BJ (cell line): ENCODE measurements at regions not wholly inside any gene's neighbourhood (a gene's known extent, or its start where the extent isn't known, plus 50 kb on each side); places are given as distances from the start of the nearest gene placed in this dataset.
A peak's percentile ranks its signal among the peaks of the same experiment; 100 is the strongest.

Experiments used
- CTCF ChIA-PET: fragments of 350-600 bp; formaldehyde crosslinking; extraction: SDS; loops from one replicate; lab custom pipeline; 2021; ENCODE audit warnings: antibody characterized with exemption, inconsistent platforms; lab: Yijun Ruan, JAX
- POLR2A ChIA-PET: fragments of 300-600 bp; sonication (Branson Sonifier 250); formaldehyde crosslinking; extraction: SDS; loops from one replicate; lab custom pipeline; 2021; ENCODE audit warnings: antibody characterized with exemption; lab: Charles Lee
- DNase-seq: peaks from one replicate; pipeline ENCODE4 v3.0.0-alpha.2; 2011; ENCODE audit warnings: low read depth
- H3K27me3 ChIP-seq: 2 replicates; pipeline ENCODE4 v1.6.0; 2011; ENCODE audit warnings: low read length; ENCODE audit not compliant: control insufficient read depth, insufficient read depth
- H3K36me3 ChIP-seq: 2 replicates; pipeline ENCODE4 v1.5.1; 2011; ENCODE audit warnings: low read length; ENCODE audit not compliant: control insufficient read depth, insufficient read depth
- H3K4me3 ChIP-seq: 2 replicates; pipeline ENCODE4 v1.5.1; 2011; ENCODE audit warnings: low read depth, mild to moderate bottlenecking, control low read depth, low read length
- CTCF ChIP-seq: IDR thresholded peaks from 2 replicates; pipeline ENCODE4 v1.5.1; 2011; ENCODE audit warnings: low read depth, mild to moderate bottlenecking, control low read depth, inconsistent platforms, low read length, moderate library complexity; ENCODE audit not compliant: insufficient read depth

DNA sequence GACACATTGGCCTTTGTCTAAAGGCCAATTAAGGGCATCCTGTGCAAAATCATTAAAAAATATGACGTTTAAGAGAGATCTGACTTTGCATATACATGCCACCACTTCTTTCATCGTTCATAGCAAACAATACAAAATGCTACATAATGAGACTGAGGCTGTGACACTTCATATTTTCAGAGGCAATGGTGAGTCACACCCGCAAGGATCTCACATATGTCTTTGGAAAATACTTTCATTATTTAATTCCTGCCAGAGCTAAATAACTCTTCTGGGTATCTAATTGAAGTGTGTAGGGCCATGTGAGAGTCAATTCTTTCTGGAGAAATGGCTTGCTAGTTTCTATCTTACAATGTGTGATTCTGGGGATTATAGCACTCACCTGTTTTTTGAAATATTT lies 222.8 kb upstream of the NLGN4Y start:
- no peaks in the 10 kb centered on the region for H3K27me3 ChIP-seq
- ChIA-PET CTCF (no interaction called here), POLR2A (no interaction called here)
- DNase-seq = no peak
- TF ChIP-seq CTCF = no peak
- H3K4me3 ChIP-seq = no peak overlapping the region
- H3K36me3 ChIP-seq = no peaks in the 10 kb centered on the region

DNA sequence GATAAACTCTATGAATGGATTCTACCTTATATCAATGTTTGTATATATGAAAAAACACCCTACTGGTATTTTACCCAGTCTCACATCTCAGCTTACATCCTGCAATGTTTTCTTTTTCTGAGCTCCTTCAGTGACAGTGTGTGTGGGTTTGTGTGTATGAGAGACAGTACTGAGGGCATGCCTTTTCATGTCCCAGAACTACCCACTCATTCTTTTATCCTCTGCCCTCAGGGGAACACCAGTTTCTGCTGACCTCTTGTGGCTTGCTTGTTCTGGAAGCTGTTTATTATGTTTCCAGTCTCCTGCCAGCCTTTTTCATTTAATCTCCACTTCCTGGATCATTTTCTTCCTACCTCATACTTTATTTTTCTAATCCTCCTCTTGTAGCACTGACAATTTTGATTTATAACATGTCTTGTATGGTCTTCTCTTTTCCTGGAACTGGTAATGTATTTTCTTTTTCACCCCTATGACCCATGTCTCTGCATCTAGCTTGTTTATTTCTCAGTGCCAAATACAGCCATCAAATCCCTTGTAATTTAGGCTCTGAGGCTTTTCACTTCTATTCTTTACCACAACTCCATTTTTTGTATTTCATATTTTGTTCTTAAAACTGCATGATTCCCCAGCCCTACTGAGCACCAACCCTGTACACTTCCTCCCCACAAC lies 195.5 kb upstream of the NLGN4Y start:
- CTCF ChIA-PET = no interaction called here
- peak; percentile 16 for DNase-seq
- TF ChIP-seq CTCF = no peak
- POLR2A ChIA-PET = no interaction called here
- H3K27me3 ChIP-seq = no peaks in the 10 kb centered on the region
- H3K4me3 ChIP-seq = no peak overlapping the region
- no peaks in the 10 kb centered on the region for H3K36me3 ChIP-seq

GRCh38 chrY:14330362-14330761 lies 194.0 kb upstream of the NLGN4Y start:
- no peak for TF ChIP-seq CTCF
- no peak for DNase-seq
- Histone ChIP-seq H3K36me3 (no peaks in the 10 kb centered on the region), H3K27me3 (no peaks in the 10 kb centered on the region), H3K4me3 (no peak overlapping the region)
- POLR2A ChIA-PET = no interaction called here
- CTCF ChIA-PET = no interaction called here

DNA sequence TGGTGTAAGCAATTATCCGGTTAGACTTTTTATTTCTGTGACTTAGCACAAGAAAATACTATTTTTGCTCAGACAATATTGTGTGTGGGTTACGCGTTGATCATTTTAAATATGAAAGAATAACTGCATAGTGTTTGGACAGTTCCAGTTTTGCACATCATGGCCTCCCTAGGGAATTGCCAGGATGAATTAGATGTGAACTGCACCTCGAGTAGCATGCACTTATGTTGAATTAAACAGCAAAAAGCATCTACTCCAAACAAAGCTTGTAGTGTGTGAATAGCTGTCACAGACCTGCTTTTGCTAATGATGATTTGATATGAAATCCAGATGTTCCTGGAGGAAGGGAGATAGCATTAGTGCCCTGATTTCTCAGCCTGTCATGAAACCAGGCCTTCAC lies 184.8 kb upstream of the NLGN4Y start:
- H3K4me3 ChIP-seq = no peak overlapping the region
- CTCF ChIA-PET = no interaction called here

DNA sequence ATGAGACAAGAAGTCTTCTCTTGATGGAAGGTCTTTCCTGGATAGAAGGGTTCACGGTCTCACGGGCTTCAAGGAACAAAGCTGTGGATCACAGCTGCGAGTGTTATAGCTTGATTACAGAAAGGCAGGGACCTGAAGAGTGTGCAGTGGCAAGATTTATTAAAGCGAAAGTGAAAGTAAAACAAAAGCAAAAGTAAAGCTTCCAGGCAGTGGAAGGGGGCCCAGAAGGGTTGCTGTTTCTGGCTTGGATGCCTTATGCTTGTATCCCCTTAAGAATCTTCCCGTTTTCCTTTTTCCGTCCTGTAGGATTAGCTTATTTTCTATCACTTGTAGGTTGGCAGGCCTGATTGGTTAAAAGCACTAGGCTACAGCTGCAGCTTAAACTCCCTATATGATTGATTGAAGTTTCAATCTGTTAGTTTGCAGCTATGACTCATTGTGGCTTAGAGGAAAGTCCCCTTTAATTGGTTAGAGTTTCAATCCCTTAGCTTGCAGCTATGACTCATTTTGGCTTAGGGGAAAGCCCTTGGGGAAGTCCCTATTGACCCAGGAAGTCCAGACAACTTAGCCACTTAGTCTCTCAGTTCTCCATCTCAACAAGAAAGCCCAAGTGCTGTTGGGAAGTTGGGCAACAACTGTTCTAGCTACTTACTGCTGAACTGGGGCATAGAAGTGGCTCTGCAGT lies 183.7 kb upstream of the NLGN4Y start:
- Histone ChIP-seq H3K27me3 (no peaks in the 10 kb centered on the region), H3K4me3 (no peak overlapping the region), H3K36me3 (no peaks in the 10 kb centered on the region)
- TF ChIP-seq CTCF = no peak
- peak; percentile 18 for DNase-seq
- ChIA-PET CTCF (no interaction called here), POLR2A (no interaction called here)

More for the DNA sequence above, 184.8 kb upstream of the NLGN4Y start:
- no peaks in the 10 kb centered on the region for H3K36me3 ChIP-seq
- no peaks in the 10 kb centered on the region for H3K27me3 ChIP-seq
- POLR2A ChIA-PET = no interaction called here
- DNase-seq = no peak
- no peak for TF ChIP-seq CTCF
